ENCODE measurements at regions not wholly inside any gene's neighbourhood (a gene's known extent, or its start where the extent isn't known, plus 50 kb on each side); places are given as distances from the start of the nearest gene placed in this dataset.

DNA sequence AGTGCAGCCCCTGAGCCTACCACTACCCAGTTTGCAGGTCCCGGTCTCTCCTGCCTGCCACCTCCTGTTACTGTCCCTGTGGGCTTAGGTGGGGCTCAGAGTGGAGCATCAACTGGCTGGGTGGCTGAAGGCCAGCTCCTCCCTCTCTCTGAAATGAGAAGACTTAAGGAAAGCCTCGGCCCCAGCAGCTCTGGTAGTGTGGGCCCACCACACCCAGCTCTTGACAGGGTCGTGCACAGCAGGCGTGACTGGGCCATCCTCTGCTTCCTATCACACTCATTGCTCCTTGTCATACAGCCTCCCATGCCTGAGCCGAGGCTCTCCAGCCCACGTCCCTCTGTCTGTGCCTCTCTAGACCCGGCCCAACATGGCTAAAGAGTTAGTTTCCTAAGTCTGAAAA is 142.7 kb upstream of the LINGO1 start:
- Histone ChIP-seq H3K27me3 (replicated peaks in 1 of 4; ENCODE audit: control insufficient read depth in 3 of 4, extremely low read depth in 1 of 4, insufficient read depth in 3 of 4, low read length in 3 of 4) (no peaks in the 10 kb centered on the region), H2BK20ac (ENCODE audit: low read length) (no peak overlapping the region), H4K5ac (ENCODE audit: insufficient read length, low read depth, low read length) (no peak overlapping the region), H3K27ac (ENCODE audit: low read depth, low read length) (no peak overlapping the region), H3K23me2 (ENCODE audit: low read depth, low read length) (no peaks in the 10 kb centered on the region; the same call in 1 of the 2 replicates), H3K36me3 (ENCODE audit: control insufficient read depth in 2 of 4, insufficient read depth in 4 of 4, low read length in 3 of 4) (no peaks in the 10 kb centered on the region), H2BK5ac (ENCODE audit: low read depth, low read length) (no peak overlapping the region), H3K4ac (replicated peaks; ENCODE audit: insufficient read length, low read depth, low read length) (no peak overlapping the region), H3K9me3 (ENCODE audit: insufficient read depth in 2 of 2, low read depth in 1 of 2, low read length in 1 of 2) (0 out of 4 replicates have a peak, but pooled peaks cover 0 to 3% of the 10 kb centered on the region in 2 experiments), H2BK12ac (ENCODE audit: low read depth, low read length) (no peak overlapping the region), H2AK5ac (ENCODE audit: low read depth, low read length) (no peak overlapping the region), H4K20me1 (replicated peaks in 1 of 2; ENCODE audit: control insufficient read depth in 1 of 2, insufficient read depth in 2 of 2, low read length in 2 of 2) (no peaks in the 10 kb centered on the region), H4K8ac (ENCODE audit: extremely low read depth, insufficient read depth, low read length) (no peak overlapping the region), H3K14ac (ENCODE audit: insufficient read length) (no peak overlapping the region), H2AFZ (ENCODE audit: low read length) (no peak overlapping the region), H2BK120ac (replicated peaks; ENCODE audit: low read depth, low read length) (no peak overlapping the region), H3K4me3 (ENCODE audit: extremely low read depth in 1 of 4, insufficient read depth in 2 of 4, low read depth in 3 of 4, low read length in 4 of 4) (no peak overlapping the region), H3K18ac (ENCODE audit: extremely low read depth, low read length) (no peak overlapping the region), H3K79me1 (ENCODE audit: low read depth, low read length) (no peaks in the 10 kb centered on the region), H3K56ac (replicated peaks; ENCODE audit: insufficient read length, low read depth, low read length) (no peak overlapping the region), H4K91ac (replicated peaks; ENCODE audit: insufficient read length, low read length) (no peak overlapping the region), H2BK15ac (ENCODE audit: low read length) (no peak overlapping the region), H3K4me2 (ENCODE audit: insufficient read depth in 1 of 2, low read depth in 2 of 2, low read length in 2 of 2) (no peak overlapping the region), H3K9ac (replicated peaks in 1 of 4; ENCODE audit: extremely low read depth in 1 of 4, low read depth in 3 of 4, low read length in 3 of 4) (no peak overlapping the region), H3K23ac (ENCODE audit: insufficient read length) (no peak overlapping the region), H3K79me2 (ENCODE audit: control insufficient read depth in 1 of 2, insufficient read depth in 2 of 2, low read length in 2 of 2) (no peaks in the 10 kb centered on the region), H3K4me1 (replicated peaks in 1 of 4; ENCODE audit: control insufficient read depth in 3 of 4, insufficient read depth in 4 of 4, low read length in 3 of 4) (peaks cover 0 to 3% (median 0%) of the 10 kb centered on the region in 4 experiments; a peak in 1 of 7 replicates)
- WGBS, 2 experiments (ENCODE audit: extremely low coverage in 1 of 2, insufficient coverage in 1 of 2, insufficient read length in 1 of 2, insufficient replicate concordance in 2 of 2, low coverage in 1 of 2, low lambda C conversion rate in 2 of 2, missing lambda C conversion rate in 1 of 2) = 94% methylated on average over 6 of the region's 7 CpGs; no CpG with 5 or more reads in 1 of the 2 experiments
- CTCF ChIA-PET (ENCODE audit: partially characterized antibody) = interaction anchor here (0.6 to 6.5 kb wide), 7 partner anchors 11 to 120 kb away, joined by 3 to 60 read pairs (median 4); no protein-coding TSS in a partner anchor
- FAIRE-seq (no peak), DNase-seq (ENCODE audit: low read depth in 1 of 2, low spot score in 2 of 2) (no peak)
- TF ChIP-seq, protein P1, sequence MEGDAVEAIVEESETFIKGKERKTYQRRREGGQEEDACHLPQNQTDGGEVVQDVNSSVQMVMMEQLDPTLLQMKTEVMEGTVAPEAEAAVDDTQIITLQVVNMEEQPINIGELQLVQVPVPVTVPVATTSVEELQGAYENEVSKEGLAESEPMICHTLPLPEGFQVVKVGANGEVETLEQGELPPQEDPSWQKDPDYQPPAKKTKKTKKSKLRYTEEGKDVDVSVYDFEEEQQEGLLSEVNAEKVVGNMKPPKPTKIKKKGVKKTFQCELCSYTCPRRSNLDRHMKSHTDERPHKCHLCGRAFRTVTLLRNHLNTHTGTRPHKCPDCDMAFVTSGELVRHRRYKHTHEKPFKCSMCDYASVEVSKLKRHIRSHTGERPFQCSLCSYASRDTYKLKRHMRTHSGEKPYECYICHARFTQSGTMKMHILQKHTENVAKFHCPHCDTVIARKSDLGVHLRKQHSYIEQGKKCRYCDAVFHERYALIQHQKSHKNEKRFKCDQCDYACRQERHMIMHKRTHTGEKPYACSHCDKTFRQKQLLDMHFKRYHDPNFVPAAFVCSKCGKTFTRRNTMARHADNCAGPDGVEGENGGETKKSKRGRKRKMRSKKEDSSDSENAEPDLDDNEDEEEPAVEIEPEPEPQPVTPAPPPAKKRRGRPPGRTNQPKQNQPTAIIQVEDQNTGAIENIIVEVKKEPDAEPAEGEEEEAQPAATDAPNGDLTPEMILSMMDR (IDR thresholded peaks at IDR 0.05; ENCODE audit: control extremely low read depth in 1 of 3, insufficient read depth in 1 of 3, low read depth in 1 of 3, low read length in 3 of 3) = no peak
- TF ChIP-seq RAD21 (IDR thresholded peaks at IDR 0.05 in 1 of 2, conservative IDR thresholded peaks at IDR 0.05 in 1 of 2; ENCODE audit: low read depth in 2 of 2, low read length in 2 of 2) = no peak
- TF ChIP-seq EGR1 (IDR thresholded peaks at IDR 0.05; ENCODE audit: borderline replicate concordance, low read depth, low read length) = no peak
- TF ChIP-seq NANOG (IDR thresholded peaks at IDR 0.05; ENCODE audit: insufficient read depth, low read depth, low read length, poor library complexity, severe bottlenecking) = no peak
- TF ChIP-seq, protein P2, sequence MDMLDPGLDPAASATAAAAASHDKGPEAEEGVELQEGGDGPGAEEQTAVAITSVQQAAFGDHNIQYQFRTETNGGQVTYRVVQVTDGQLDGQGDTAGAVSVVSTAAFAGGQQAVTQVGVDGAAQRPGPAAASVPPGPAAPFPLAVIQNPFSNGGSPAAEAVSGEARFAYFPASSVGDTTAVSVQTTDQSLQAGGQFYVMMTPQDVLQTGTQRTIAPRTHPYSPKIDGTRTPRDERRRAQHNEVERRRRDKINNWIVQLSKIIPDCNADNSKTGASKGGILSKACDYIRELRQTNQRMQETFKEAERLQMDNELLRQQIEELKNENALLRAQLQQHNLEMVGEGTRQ (IDR thresholded peaks at IDR 0.05; ENCODE audit: low read length) = no peak
- TF ChIP-seq TAF7 (optimal IDR thresholded peaks at IDR 0.05; ENCODE audit: borderline replicate concordance, low read depth, low read length) = no peak
- TF ChIP-seq SIX5 (IDR thresholded peaks at IDR 0.05; ENCODE audit: low read depth, low read length) = no peak
- POLR2A ChIA-PET (ENCODE audit: partially characterized antibody) = no interaction called here

Data from H1 (cell line).